Suprapubic skin (tissue), 4 donors: ENCODE measurements at regions not wholly inside any gene's neighbourhood (a gene's known extent, or its start where the extent isn't known, plus 50 kb on each side); places are given as distances from the start of the nearest gene placed in this dataset.

Experiments
- EP300 ChIP-seq: sonication (generic); formaldehyde crosslinking; IDR thresholded peaks from one replicate; pipeline ENCODE4 v1.6.1; 2017; ENCODE audit warnings: antibody characterized with exemption
- POLR2A ChIP-seq, 2 donors: fragments of 450-650 bp; IDR thresholded peaks; one replicate each; pipeline ENCODE4 v1.6.1; 2017; ENCODE audit warnings: antibody characterized with exemption in 2 of 2, mild to moderate bottlenecking in 2 of 2, moderate library complexity in 2 of 2
- POLR2AphosphoS5 ChIP-seq, 3 donors: sonication (generic); formaldehyde crosslinking; IDR thresholded peaks; one replicate each; pipeline ENCODE4 v1.6.1; 2017; ENCODE audit warnings: antibody characterized with exemption in 3 of 3
- TF ChIP-seq, protein P1 (sequence below), 2 donors: fragments of 200-600 bp in 1 of 2; fragments of 450-650 bp in 1 of 2; sonication (generic) in 1 of 2; IDR thresholded peaks; one replicate each; pipeline ENCODE4 v1.5.1; 2016 to 2019; ENCODE audit warnings: antibody characterized with exemption in 2 of 2, mild to moderate bottlenecking in 1 of 2, moderate library complexity in 1 of 2

DNA sequence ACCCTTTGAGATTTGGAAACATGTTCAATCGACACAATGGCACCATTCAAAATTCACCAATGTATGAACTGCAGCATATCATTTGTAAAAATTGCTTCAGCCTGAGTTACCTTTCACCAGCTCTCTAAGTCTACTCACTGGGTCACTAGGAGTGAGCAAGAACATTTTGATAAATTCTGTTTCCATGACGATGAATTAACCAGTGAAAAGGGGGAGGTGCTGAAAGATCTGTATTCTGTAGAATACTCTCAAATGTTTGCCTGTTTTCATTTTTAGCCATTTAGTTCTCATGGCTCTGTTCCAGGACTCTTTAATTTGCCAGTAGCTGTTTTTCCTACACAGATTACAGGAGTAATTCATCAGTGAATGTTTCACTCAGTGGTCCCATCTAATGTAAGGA lies 883.4 kb downstream of the DIAPH3 start:
- TF ChIP-seq, protein P1, sequence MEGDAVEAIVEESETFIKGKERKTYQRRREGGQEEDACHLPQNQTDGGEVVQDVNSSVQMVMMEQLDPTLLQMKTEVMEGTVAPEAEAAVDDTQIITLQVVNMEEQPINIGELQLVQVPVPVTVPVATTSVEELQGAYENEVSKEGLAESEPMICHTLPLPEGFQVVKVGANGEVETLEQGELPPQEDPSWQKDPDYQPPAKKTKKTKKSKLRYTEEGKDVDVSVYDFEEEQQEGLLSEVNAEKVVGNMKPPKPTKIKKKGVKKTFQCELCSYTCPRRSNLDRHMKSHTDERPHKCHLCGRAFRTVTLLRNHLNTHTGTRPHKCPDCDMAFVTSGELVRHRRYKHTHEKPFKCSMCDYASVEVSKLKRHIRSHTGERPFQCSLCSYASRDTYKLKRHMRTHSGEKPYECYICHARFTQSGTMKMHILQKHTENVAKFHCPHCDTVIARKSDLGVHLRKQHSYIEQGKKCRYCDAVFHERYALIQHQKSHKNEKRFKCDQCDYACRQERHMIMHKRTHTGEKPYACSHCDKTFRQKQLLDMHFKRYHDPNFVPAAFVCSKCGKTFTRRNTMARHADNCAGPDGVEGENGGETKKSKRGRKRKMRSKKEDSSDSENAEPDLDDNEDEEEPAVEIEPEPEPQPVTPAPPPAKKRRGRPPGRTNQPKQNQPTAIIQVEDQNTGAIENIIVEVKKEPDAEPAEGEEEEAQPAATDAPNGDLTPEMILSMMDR (IDR thresholded peaks at IDR 0.05): no peak
- TF ChIP-seq POLR2AphosphoS5 (IDR thresholded peaks at IDR 0.05) (no peak), POLR2A (IDR thresholded peaks at IDR 0.05) (no peak), EP300 (no peak)
